Natural killer cell (primary cell): ENCODE measurements at regions not wholly inside any gene's neighbourhood (a gene's known extent, or its start where the extent isn't known, plus 50 kb on each side); places are given as distances from the start of the nearest gene placed in this dataset.

Source experiments
- ATAC-seq, 3 donors: fragments of 150-1000 bp in 2 of 3; fragments of 200-7000 bp in 1 of 3; cut with Tn5 transposase; 1 replicate in 1 of 3; 2 replicates in 2 of 3; pipeline ENCODE4 v1.10.0; 2021; ENCODE audit warnings: mild to moderate bottlenecking in 2 of 3, moderate library complexity in 2 of 3
- DNase-seq, 2 donors: peaks; one replicate each; pipeline versions ENCODE4 v3.0.0 to v3.0.0-alpha.2; 2013 to 2021; ENCODE audit warnings: mixed read lengths in 1 of 2
- H3K27ac ChIP-seq: one replicate; pipeline ENCODE4 v1.5.1; 2013; ENCODE audit warnings: mild to moderate bottlenecking, low read length
- H3K27me3 ChIP-seq: one replicate; pipeline ENCODE4 v1.6.1; 2013; ENCODE audit warnings: low read length; ENCODE audit not compliant: control insufficient read depth, insufficient read depth
- H3K36me3 ChIP-seq: one replicate; pipeline ENCODE4 v1.6.1; 2013; ENCODE audit warnings: low read length; ENCODE audit not compliant: control insufficient read depth, insufficient read depth
- H3K4me1 ChIP-seq: one replicate; pipeline ENCODE4 v1.6.1; 2013; ENCODE audit warnings: low read length; ENCODE audit not compliant: control insufficient read depth, insufficient read depth
- H3K4me3 ChIP-seq: one replicate; pipeline ENCODE4 v1.5.1; 2013; ENCODE audit warnings: low read length
- H3K9me3 ChIP-seq: one replicate; pipeline ENCODE4 v1.6.1; 2013; ENCODE audit warnings: low read length; ENCODE audit not compliant: control insufficient read depth, insufficient read depth
- H3K27ac Mint-ChIP-seq, 2 donors: one replicate each; pipeline ENCODE4 v1.8.0; 2022; ENCODE audit warnings: mild to moderate bottlenecking in 2 of 2, mixed read lengths in 2 of 2, moderate library complexity in 1 of 2
- H3K27me3 Mint-ChIP-seq, 2 donors: one replicate each; pipeline ENCODE4 v1.8.0; 2022; ENCODE audit warnings: low read depth in 2 of 2, mixed read lengths in 2 of 2
- H3K36me3 Mint-ChIP-seq: one replicate; pipeline ENCODE4 v1.8.0; 2022; ENCODE audit warnings: mixed read lengths
- H3K4me1 Mint-ChIP-seq, 2 donors: one replicate each; pipeline ENCODE4 v1.8.0; 2022; ENCODE audit warnings: mixed read lengths in 2 of 2
- H3K4me3 Mint-ChIP-seq: one replicate; pipeline ENCODE4 v1.8.0; 2022; ENCODE audit warnings: mild to moderate bottlenecking, moderate library complexity, mixed read lengths
- H3K9me3 Mint-ChIP-seq, 2 donors: one replicate each; pipeline ENCODE4 v1.8.0; 2022; ENCODE audit warnings: mixed read lengths in 2 of 2
- WGBS: methylation state at CpG from one replicate; pipeline ENCODE4 v1.1.7; 2013; ENCODE audit warnings: missing lambda C conversion rate; ENCODE audit not compliant: insufficient coverage; 5-methylcytosine and 5-hydroxymethylcytosine counted together
- intact Hi-C: fragments of 100-400 bp; cut with micrococcal nuclease; formaldehyde crosslinking; loops from one replicate; pipeline ENCODE4 v1.14.2; 2022
- TF ChIP-seq, protein P1 (sequence below): fragments of 200-600 bp; IDR thresholded peaks from one replicate; pipeline ENCODE4 v1.8.0; 2022; ENCODE audit warnings: antibody characterized with exemption

GRCh38 chr1:99496067-99496466 is 149.8 kb upstream of the PALMD start:
- Mint-ChIP-seq H3K27me3 (no peaks in the 10 kb centered on the region), H3K4me3 (no peak overlapping the region), H3K4me1 (no peaks in the 10 kb centered on the region), H3K9me3 (no peaks in the 10 kb centered on the region), H3K36me3 (no peaks in the 10 kb centered on the region), H3K27ac (no peak overlapping the region)
- ATAC-seq (no peak), DNase-seq (no peak)
- no peaks in the 10 kb centered on the region for H3K9me3 ChIP-seq
- H3K4me3 ChIP-seq: no peak overlapping the region
- H3K27ac ChIP-seq: no peak overlapping the region
- WGBS: 87% methylated on average over 3 of the region's 3 CpGs
- no peaks in the 10 kb centered on the region for H3K27me3 ChIP-seq
- intact Hi-C loops: no loop called here
- H3K36me3 ChIP-seq: no peaks in the 10 kb centered on the region
- TF ChIP-seq, protein P1, sequence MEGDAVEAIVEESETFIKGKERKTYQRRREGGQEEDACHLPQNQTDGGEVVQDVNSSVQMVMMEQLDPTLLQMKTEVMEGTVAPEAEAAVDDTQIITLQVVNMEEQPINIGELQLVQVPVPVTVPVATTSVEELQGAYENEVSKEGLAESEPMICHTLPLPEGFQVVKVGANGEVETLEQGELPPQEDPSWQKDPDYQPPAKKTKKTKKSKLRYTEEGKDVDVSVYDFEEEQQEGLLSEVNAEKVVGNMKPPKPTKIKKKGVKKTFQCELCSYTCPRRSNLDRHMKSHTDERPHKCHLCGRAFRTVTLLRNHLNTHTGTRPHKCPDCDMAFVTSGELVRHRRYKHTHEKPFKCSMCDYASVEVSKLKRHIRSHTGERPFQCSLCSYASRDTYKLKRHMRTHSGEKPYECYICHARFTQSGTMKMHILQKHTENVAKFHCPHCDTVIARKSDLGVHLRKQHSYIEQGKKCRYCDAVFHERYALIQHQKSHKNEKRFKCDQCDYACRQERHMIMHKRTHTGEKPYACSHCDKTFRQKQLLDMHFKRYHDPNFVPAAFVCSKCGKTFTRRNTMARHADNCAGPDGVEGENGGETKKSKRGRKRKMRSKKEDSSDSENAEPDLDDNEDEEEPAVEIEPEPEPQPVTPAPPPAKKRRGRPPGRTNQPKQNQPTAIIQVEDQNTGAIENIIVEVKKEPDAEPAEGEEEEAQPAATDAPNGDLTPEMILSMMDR: no peak
- H3K4me1 ChIP-seq: no peaks in the 10 kb centered on the region

- no CpG with 5 or more reads among the region's 1 CpG for WGBS
- H3K27ac Mint-ChIP-seq: no peak overlapping the region
- H3K4me3 Mint-ChIP-seq: no peak overlapping the region
- H3K27me3 Mint-ChIP-seq: no peaks in the 10 kb centered on the region
- intact Hi-C loops: no loop called here
- no peaks in the 10 kb centered on the region for H3K9me3 ChIP-seq
- no peaks in the 10 kb centered on the region for H3K27me3 ChIP-seq
- H3K4me1 ChIP-seq: no peaks in the 10 kb centered on the region
- no peak overlapping the region for H3K27ac ChIP-seq
- H3K36me3 Mint-ChIP-seq: no peaks in the 10 kb centered on the region
- H3K4me3 ChIP-seq: no peak overlapping the region
- no peak for ATAC-seq
- TF ChIP-seq, protein P1: no peak
- DNase-seq: no peak
- no peaks in the 10 kb centered on the region for H3K4me1 Mint-ChIP-seq
- H3K9me3 Mint-ChIP-seq: no peaks in the 10 kb centered on the region
- no peaks in the 10 kb centered on the region for H3K36me3 ChIP-seq
Observed at GRCh38 chr1:99497690-99498089, 148.2 kb upstream of the PALMD start.

DNA sequence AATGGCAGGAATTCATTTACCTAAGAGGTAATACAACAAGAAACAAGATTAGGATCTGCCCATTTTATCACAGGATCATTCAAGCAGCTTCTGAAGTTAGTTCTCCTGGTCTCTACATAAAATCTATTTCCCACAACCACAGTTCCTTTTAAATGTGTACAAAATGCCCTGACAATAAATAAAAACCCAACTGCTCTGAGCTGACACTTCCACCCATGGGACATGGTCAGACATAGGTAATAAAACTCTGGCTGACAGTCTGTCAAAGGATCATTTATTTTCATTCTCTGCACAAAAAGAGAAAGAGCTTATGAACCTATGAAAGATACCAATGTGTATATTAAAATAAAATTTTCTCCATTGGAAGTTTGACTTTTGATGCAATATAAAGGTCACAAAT is 145.4 kb upstream of the PALMD start:
- ATAC-seq: no peak
- Mint-ChIP-seq H3K27ac (no peak overlapping the region), H3K27me3 (no peaks in the 10 kb centered on the region), H3K4me1 (no peaks in the 10 kb centered on the region), H3K9me3 (no peaks in the 10 kb centered on the region), H3K4me3 (no peak overlapping the region), H3K36me3 (no peaks in the 10 kb centered on the region)
- no peak for DNase-seq
- H3K36me3 ChIP-seq: no peaks in the 10 kb centered on the region
- no peaks in the 10 kb centered on the region for H3K9me3 ChIP-seq
- no peaks in the 10 kb centered on the region for H3K27me3 ChIP-seq
- H3K4me1 ChIP-seq: no peaks in the 10 kb centered on the region
- intact Hi-C loops: no loop called here
- TF ChIP-seq, protein P1: no peak
- H3K27ac ChIP-seq: no peak overlapping the region
- H3K4me3 ChIP-seq: no peak overlapping the region

DNA sequence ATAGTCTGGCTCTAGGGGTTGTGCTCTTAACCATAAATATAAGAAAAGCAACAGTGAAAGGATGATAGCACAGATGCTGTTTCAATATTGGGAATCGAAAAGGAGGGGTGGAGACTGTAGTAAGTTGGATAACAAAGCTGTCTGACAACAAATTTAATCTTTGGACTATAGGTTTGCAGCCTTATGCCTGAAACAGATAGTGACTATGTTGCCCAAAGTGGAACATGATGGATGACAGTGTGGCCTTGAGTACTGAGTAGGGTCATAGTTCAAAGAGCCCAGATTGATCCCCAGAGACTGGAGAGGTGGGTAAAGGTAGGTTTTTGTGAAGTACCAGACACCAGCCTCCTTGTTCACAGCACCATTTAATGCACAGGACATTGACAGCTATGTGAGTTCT is 144.0 kb upstream of the PALMD start:
- Mint-ChIP-seq H3K27ac (no peak overlapping the region), H3K36me3 (no peaks in the 10 kb centered on the region), H3K27me3 (no peaks in the 10 kb centered on the region), H3K4me3 (no peak overlapping the region), H3K9me3 (peaks cover 0 to 2% of the 10 kb centered on the region in 2 donors), H3K4me1 (no peaks in the 10 kb centered on the region)
- no peaks in the 10 kb centered on the region for H3K27me3 ChIP-seq
- WGBS: 67% methylated on average over 1 of the region's 1 CpG
- H3K9me3 ChIP-seq: no peaks in the 10 kb centered on the region
- no peaks in the 10 kb centered on the region for H3K4me1 ChIP-seq
- ATAC-seq (no peak), DNase-seq (no peak)
- TF ChIP-seq, protein P1: no peak
- no peak overlapping the region for H3K4me3 ChIP-seq
- intact Hi-C loops: no loop called here
- no peak overlapping the region for H3K27ac ChIP-seq
- no peaks in the 10 kb centered on the region for H3K36me3 ChIP-seq
